Kidney (tissue), 13 donors: ENCODE measurements at regions not wholly inside any gene's neighbourhood (a gene's known extent, or its start where the extent isn't known, plus 50 kb on each side); places are given as distances from the start of the nearest gene placed in this dataset.

Experiments used
- DNase-seq, 5 donors: peaks; one replicate each; pipeline ENCODE4 v3.0.0-alpha.2; 2013 to 2020
- FAIRE-seq: peaks from 2 replicates; lab custom pipeline; 2012; peaks lifted over from hg19 to GRCh38; lab: Jason Lieb, UNC
- H3K27ac ChIP-seq, 2 donors: one replicate each; pipeline ENCODE4 v1.7.0; 2013; ENCODE audit warnings: low read depth in 2 of 2, low read length in 2 of 2, inconsistent platforms in 1 of 2
- H3K27me3 ChIP-seq: one replicate; pipeline ENCODE4 v1.7.1; 2013; ENCODE audit warnings: low read length, inconsistent platforms; ENCODE audit not compliant: control insufficient read depth, insufficient read depth
- H3K36me3 ChIP-seq, 3 donors: one replicate each; pipeline versions ENCODE4 v1.7.0 to v1.7.1; 2013; ENCODE audit warnings: low read length in 3 of 3, control low read depth in 1 of 3, inconsistent platforms in 1 of 3; ENCODE audit not compliant: insufficient read depth in 3 of 3, control insufficient read depth in 2 of 3
- H3K4me1 ChIP-seq, 3 donors: one replicate each; pipeline versions ENCODE4 v1.7.0 to v1.7.1; 2013; ENCODE audit warnings: low read length in 3 of 3, inconsistent platforms in 1 of 3, low read depth in 1 of 3; ENCODE audit not compliant: control insufficient read depth in 2 of 3, insufficient read depth in 2 of 3
- H3K4me3 ChIP-seq, 3 donors: one replicate each; pipeline versions ENCODE4 v1.7.0 to v1.8.1; 2013; ENCODE audit warnings: low read length in 3 of 3, control low read depth in 1 of 3, inconsistent platforms in 1 of 3
- H3K9ac ChIP-seq, 3 donors: one replicate each; pipeline versions ENCODE4 v1.7.0 to v1.7.1; 2013; ENCODE audit warnings: low read length in 3 of 3, control low read depth in 1 of 3, inconsistent platforms in 1 of 3
- H3K9me3 ChIP-seq, 3 donors: one replicate each; pipeline versions ENCODE4 v1.7.0 to v1.7.1; 2013; ENCODE audit warnings: low read length in 3 of 3, control low read depth in 1 of 3, inconsistent platforms in 1 of 3; ENCODE audit not compliant: control insufficient read depth in 2 of 3, insufficient read depth in 1 of 3
- intact Hi-C: fragments of 100-400 bp; cut with DNase I; formaldehyde crosslinking; loops from one replicate; pipeline ENCODE4 v1.11.1; 2022
- TF ChIP-seq, protein P1 (sequence below): IDR thresholded peaks from 3 replicates; pipeline ENCODE4 v1.5.1; 2012; ENCODE audit warnings: mild to moderate bottlenecking, moderate library complexity, borderline replicate concordance; ENCODE audit not compliant: insufficient read depth; ENCODE audit errors: extremely low read depth
- donor health status: control.
- donor health status: control.
- donor health status: control.
- donor health status: control.
- donor health status: control.
- donor health status: DM: yes; HTN: yes; CAD: no.
- donor health status: Normal renal cell carcinoma (clear cell type).

DNA sequence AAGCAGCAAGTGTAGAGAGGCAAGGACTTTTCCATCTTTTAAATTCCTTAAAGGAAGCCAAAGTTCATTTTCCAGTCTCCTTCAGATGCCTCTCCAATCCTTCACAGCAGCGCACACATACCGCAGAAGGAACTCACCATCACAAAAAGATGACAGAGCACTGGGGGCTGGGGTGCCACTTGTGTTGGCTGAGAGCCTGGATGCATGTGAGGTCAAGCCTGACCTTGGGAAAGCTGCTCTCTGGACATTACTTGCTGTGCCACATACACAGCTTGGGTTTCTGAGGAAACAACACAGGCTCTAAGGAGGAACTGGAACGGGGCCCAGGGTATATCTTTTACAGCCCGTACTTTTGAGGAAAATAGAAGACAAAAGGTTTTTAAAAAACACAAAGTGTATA is 364.3 kb upstream of the MEX3C start:
- Histone ChIP-seq H3K9ac (no peak overlapping the region), H3K4me3 (no peak overlapping the region), H3K4me1 (no peaks in the 10 kb centered on the region), H3K27me3 (no peaks in the 10 kb centered on the region), H3K36me3 (no peaks in the 10 kb centered on the region), H3K27ac (no peak overlapping the region), H3K9me3 (no peaks in the 10 kb centered on the region)
- TF ChIP-seq, protein P1, sequence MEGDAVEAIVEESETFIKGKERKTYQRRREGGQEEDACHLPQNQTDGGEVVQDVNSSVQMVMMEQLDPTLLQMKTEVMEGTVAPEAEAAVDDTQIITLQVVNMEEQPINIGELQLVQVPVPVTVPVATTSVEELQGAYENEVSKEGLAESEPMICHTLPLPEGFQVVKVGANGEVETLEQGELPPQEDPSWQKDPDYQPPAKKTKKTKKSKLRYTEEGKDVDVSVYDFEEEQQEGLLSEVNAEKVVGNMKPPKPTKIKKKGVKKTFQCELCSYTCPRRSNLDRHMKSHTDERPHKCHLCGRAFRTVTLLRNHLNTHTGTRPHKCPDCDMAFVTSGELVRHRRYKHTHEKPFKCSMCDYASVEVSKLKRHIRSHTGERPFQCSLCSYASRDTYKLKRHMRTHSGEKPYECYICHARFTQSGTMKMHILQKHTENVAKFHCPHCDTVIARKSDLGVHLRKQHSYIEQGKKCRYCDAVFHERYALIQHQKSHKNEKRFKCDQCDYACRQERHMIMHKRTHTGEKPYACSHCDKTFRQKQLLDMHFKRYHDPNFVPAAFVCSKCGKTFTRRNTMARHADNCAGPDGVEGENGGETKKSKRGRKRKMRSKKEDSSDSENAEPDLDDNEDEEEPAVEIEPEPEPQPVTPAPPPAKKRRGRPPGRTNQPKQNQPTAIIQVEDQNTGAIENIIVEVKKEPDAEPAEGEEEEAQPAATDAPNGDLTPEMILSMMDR = no peak
- intact Hi-C loops = no loop called here
- peak in 3 of 5 donors; percentile 43 to 56 (median 49) for DNase-seq
- no peak for FAIRE-seq

- Histone ChIP-seq H3K27ac (no peak overlapping the region), H3K27me3 (no peaks in the 10 kb centered on the region), H3K9ac (no peak overlapping the region), H3K4me3 (no peak overlapping the region), H3K9me3 (no peaks in the 10 kb centered on the region), H3K4me1 (no peaks in the 10 kb centered on the region), H3K36me3 (no peaks in the 10 kb centered on the region)
- TF ChIP-seq, protein P1 = no peak
- FAIRE-seq (no peak), DNase-seq (no peak)
- intact Hi-C loops = no loop called here
Measured at GRCh38 chr18:51562866-51563265, 365.4 kb upstream of the MEX3C start.

- FAIRE-seq = no peak
- H3K27me3 ChIP-seq = no peaks in the 10 kb centered on the region
- no peak overlapping the region for H3K9ac ChIP-seq
- no peaks in the 10 kb centered on the region for H3K9me3 ChIP-seq
- DNase-seq = no peak
- no peak overlapping the region for H3K4me3 ChIP-seq
- intact Hi-C loops = no loop called here
- H3K36me3 ChIP-seq = no peaks in the 10 kb centered on the region
- no peak overlapping the region for H3K27ac ChIP-seq
- H3K4me1 ChIP-seq = no peaks in the 10 kb centered on the region
- TF ChIP-seq, protein P1 = no peak
Measured at GRCh38 chr18:51563396-51563795, 365.9 kb upstream of the MEX3C start.

- Histone ChIP-seq H3K9ac (no peak overlapping the region), H3K27ac (no peak overlapping the region), H3K9me3 (no peaks in the 10 kb centered on the region), H3K4me1 (no peaks in the 10 kb centered on the region), H3K27me3 (no peaks in the 10 kb centered on the region), H3K4me3 (no peak overlapping the region), H3K36me3 (no peaks in the 10 kb centered on the region)
- DNase-seq (no peak), FAIRE-seq (no peak)
- TF ChIP-seq, protein P1 = no peak
- intact Hi-C loops = no loop called here
Measured at GRCh38 chr18:51568151-51568550, 370.7 kb upstream of the MEX3C start.
